Bronchial epithelial cell (primary cell): ENCODE measurements at regions not wholly inside any gene's neighbourhood (a gene's known extent, or its start where the extent isn't known, plus 50 kb on each side); places are given as distances from the start of the nearest gene placed in this dataset.

Experiments
- DNase-seq: peaks from one replicate; pipeline ENCODE4 v3.0.0-alpha.2; 2010; ENCODE audit warnings: low read depth
- FAIRE-seq: peaks from 2 replicates; lab custom pipeline; 2011; peaks lifted over from hg19 to GRCh38; lab: Jason Lieb, UNC
- H3K27me3 ChIP-seq: 2 replicates; pipeline ENCODE4 v1.5.1; 2011; ENCODE audit warnings: low read length; ENCODE audit not compliant: control insufficient read depth, insufficient read depth
- H3K36me3 ChIP-seq: 2 replicates; pipeline ENCODE4 v1.5.1; 2011; ENCODE audit warnings: low read length; ENCODE audit not compliant: control insufficient read depth, insufficient read depth
- H3K4me3 ChIP-seq: 2 replicates; pipeline ENCODE4 v1.5.1; 2011; ENCODE audit warnings: mild to moderate bottlenecking, low read depth, low read length, control low read depth
- TF ChIP-seq, protein P1 (sequence below): IDR thresholded peaks from 2 replicates; pipeline ENCODE4 v1.5.1; 2011; ENCODE audit warnings: mild to moderate bottlenecking, moderate library complexity, low read length, control low read depth, inconsistent platforms; ENCODE audit not compliant: insufficient read depth, severe bottlenecking

DNA sequence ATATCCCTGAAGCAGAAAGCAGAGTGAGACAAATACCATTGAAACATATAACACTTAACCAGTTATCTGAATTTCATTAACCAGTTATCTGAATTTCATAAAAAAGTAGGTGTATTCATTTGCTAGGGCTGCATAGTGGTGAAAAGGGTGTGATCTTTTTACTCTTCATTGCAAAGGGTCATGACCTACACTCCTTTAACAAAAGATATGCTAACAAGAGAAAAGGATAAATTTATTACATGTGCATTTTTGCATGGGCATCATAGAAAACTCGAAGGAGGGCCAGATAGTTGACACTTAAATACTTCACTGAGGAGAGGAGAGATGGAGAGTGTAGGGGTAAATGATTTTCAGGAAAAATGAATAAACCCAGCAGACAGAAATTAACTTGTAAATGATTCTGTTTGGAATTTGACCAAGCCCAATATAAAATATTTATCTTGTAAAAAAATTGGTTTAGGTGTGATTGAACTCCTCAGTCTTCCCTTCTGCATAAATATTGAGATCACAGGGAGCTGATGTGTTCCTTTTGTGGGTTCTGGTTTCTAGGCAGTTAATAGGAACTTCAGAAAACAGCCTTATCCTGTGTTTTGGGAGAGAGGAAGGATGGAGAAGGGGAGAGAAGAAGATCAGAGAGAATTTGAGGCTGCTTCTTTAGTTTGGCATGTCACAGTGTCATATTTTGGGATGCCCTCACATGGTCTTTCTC, 372.5 kb upstream of the SYT4 start:
- FAIRE-seq = no peak
- no peak for DNase-seq

DNA sequence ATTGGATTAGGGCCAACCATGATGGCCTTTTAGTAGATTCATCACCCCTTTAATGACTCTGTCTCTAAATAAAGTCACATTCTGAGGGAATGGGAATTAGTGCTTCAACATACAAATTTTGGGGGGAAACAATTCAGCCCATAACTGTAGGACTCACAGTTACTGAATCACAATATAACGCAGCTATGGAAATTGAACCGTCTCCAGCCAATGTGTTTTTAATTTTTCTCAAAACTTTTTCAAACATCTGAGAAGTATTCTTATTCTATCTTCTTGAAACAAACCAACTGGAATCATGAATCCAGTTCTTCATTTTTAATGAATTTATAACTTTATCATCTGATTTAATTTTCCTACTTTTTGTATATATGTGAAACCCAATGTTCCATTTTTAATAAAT, 373.1 kb upstream of the SYT4 start:
- Histone ChIP-seq H3K27me3 (no peaks in the 10 kb centered on the region), H3K4me3 (no peak overlapping the region), H3K36me3 (no peaks in the 10 kb centered on the region)
- FAIRE-seq (no peak), DNase-seq (no peak)
- TF ChIP-seq, protein P1, sequence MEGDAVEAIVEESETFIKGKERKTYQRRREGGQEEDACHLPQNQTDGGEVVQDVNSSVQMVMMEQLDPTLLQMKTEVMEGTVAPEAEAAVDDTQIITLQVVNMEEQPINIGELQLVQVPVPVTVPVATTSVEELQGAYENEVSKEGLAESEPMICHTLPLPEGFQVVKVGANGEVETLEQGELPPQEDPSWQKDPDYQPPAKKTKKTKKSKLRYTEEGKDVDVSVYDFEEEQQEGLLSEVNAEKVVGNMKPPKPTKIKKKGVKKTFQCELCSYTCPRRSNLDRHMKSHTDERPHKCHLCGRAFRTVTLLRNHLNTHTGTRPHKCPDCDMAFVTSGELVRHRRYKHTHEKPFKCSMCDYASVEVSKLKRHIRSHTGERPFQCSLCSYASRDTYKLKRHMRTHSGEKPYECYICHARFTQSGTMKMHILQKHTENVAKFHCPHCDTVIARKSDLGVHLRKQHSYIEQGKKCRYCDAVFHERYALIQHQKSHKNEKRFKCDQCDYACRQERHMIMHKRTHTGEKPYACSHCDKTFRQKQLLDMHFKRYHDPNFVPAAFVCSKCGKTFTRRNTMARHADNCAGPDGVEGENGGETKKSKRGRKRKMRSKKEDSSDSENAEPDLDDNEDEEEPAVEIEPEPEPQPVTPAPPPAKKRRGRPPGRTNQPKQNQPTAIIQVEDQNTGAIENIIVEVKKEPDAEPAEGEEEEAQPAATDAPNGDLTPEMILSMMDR = no peak

More for the DNA sequence above, 372.5 kb upstream of the SYT4 start:
- no peaks in the 10 kb centered on the region for H3K36me3 ChIP-seq
- TF ChIP-seq, protein P1 = no peak
- no peak overlapping the region for H3K4me3 ChIP-seq
- no peaks in the 10 kb centered on the region for H3K27me3 ChIP-seq

DNA sequence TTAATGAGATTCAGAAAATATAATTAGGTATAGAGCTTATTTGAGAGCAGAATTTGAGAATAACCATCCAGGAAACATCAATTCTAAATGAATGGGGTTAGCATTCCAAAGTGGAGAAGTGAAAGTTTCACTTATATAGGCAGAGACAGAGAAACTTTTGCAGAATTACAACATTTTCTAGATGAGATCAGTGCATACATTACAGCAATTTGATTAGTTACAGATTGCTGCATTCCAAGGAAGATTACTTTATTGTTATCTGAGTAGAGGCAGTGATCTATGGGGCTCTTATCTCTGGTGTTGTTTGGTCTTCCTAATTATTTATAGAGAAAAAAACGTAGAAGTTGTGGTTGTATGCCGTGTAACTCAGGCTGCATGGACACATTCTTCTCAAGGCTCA, 373.8 kb upstream of the SYT4 start:
- Histone ChIP-seq H3K36me3 (no peaks in the 10 kb centered on the region), H3K27me3 (no peaks in the 10 kb centered on the region), H3K4me3 (no peak overlapping the region)
- DNase-seq (no peak), FAIRE-seq (no peak)
- TF ChIP-seq, protein P1 = no peak

DNA sequence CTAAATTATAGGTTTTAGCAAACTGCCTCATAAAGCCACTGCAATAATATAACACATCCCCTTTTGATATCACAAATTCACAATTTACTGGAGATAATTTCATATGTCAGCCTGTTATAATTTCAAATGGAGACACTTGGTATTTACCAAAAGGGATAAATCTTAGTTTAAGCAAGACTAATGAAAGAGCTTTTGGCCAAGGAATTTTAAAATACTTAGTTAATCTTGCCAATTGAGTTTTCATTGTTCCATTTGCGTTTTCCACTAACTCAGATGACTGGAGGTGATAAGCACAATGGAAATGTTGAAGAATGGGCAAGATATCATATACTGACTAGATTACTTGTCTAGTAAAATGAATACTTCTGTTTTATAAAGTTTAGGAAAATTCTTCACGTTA, 379.3 kb upstream of the SYT4 start:
- no peak for FAIRE-seq
- no peaks in the 10 kb centered on the region for H3K36me3 ChIP-seq

DNA sequence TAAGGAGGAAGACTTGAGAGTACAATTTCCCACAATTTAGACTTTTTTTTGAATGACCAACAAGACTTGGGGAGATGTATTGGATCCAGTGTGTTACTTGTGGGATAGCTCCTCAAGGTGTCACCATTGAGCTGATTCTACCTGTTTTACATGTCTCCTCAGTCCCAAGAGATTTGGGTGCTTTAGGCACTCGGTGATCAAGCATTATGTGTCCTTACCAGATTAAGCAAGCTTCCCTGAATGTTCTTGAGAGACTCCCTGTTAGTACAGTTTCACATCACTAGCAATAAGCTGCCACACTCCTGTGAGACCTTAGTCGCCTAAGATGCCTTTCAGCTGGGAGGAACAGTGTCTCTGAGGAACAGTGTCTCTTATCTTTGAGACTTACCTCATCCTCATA, 384.3 kb upstream of the SYT4 start:
- peak; percentile 88 for DNase-seq
- FAIRE-seq = no peak
- H3K27me3 ChIP-seq = no peaks in the 10 kb centered on the region
- no peak overlapping the region for H3K4me3 ChIP-seq
- H3K36me3 ChIP-seq = no peaks in the 10 kb centered on the region
- TF ChIP-seq, protein P1 = peak; percentile 70

More for the DNA sequence above, 379.3 kb upstream of the SYT4 start:
- no peak overlapping the region for H3K4me3 ChIP-seq
- no peaks in the 10 kb centered on the region for H3K27me3 ChIP-seq
- DNase-seq = no peak
- TF ChIP-seq, protein P1 = no peak

DNA sequence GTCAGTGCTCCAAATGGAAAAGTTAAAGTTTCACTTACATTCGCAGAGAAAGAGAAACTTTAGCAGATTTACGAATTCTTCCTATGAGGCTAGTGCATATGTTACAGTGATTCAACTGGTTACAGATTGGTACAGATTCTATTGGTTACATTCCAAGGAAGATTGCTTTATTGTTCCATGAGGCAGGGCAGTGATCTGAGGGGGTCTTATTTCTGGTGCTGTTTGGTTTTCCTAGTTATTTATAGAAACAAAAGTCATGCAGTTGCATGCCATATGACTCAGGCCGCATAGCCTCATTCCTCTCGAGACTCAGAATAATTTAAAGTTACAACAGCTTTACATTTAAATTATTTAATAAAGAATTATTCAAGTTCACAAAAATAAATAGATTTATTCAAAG, 385.4 kb upstream of the SYT4 start:
- H3K27me3 ChIP-seq = no peaks in the 10 kb centered on the region
- FAIRE-seq (no peak), DNase-seq (peak; percentile 77)
- H3K4me3 ChIP-seq = no peak overlapping the region
- no peaks in the 10 kb centered on the region for H3K36me3 ChIP-seq
- TF ChIP-seq, protein P1 = no peak
